ENCODE measurements at regions not wholly inside any gene's neighbourhood (a gene's known extent, or its start where the extent isn't known, plus 50 kb on each side); places are given as distances from the start of the nearest gene placed in this dataset.

DNA sequence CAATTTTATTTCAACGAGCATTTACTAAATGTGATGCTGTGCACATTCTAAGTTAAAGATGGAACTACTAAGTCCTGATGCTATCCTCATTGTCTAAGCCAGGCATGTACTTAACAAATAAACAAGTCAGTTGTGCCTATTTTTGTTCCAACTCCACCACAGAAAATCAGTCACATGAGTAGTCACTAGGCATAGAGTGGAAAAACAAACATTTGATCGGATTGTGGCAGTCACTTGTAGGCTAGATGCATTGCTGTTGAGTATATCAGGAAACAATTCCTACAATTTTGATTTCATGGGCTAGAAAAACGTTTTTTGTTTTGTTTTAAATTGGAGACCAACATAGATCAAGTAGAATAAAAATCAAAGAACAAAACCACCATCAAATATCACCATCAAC, 177.6 kb upstream of the SLC25A13 start:
- Histone ChIP-seq H3K36me3 (ENCODE audit: control insufficient read depth in 1 of 2, insufficient read depth in 2 of 2, low read length in 2 of 2) (no peaks in the 10 kb centered on the region), H4K20me1 (ENCODE audit: insufficient read depth) (no peaks in the 10 kb centered on the region), H3K4me2 (ENCODE audit: low read length) (no peak overlapping the region), H3K9me2 (ENCODE audit: insufficient read depth) (no peaks in the 10 kb centered on the region), H3K27ac (ENCODE audit: low read depth, low read length) (no peak overlapping the region), H3K4me3 (replicated peaks in 1 of 2; ENCODE audit: low read depth in 1 of 2, low read length in 2 of 2) (no peak overlapping the region), H2AFZ (ENCODE audit: low read depth, low read length, poor library complexity, severe bottlenecking) (no peak overlapping the region), H3K9me3 (ENCODE audit: control insufficient read depth in 1 of 2, insufficient read depth in 1 of 2, low read depth in 1 of 2, low read length in 2 of 2) (no peaks in the 10 kb centered on the region), H3K79me2 (ENCODE audit: insufficient read depth, low read length) (no peaks in the 10 kb centered on the region), H3K27me3 (ENCODE audit: insufficient read depth, low read length) (peaks cover 42% of the 10 kb centered on the region), H3K9ac (ENCODE audit: low read length) (no peak overlapping the region), H3K4me1 (ENCODE audit: control insufficient read depth in 1 of 2, insufficient read depth in 2 of 2, low read length in 2 of 2) (no peaks in the 10 kb centered on the region)
- ChIA-PET RAD21 (ENCODE audit: low non-redundant PET in 1 of 2, low total read pairs in 2 of 2, uncharacterized antibody in 2 of 2, unreplicated experiment in 2 of 2) (no interaction called here), POLR2A (no interaction called here), CTCF (no interaction called here)
- intact Hi-C loops (cut with micrococcal nuclease), result no loop called here
- no peak for TF ChIP-seq ZNF274 (IDR thresholded peaks at IDR 0.05; ENCODE audit: low read depth, low read length)
- TF ChIP-seq FOSL1 (IDR thresholded peaks at IDR 0.05; ENCODE audit: low read depth), result no peak
- ATAC-seq (no peak), DNase-seq (ENCODE audit: low read depth, low spot score) (no peak)
- no TSS peak for BruUV-seq (replicated peaks)

GRCh38 chr7:96497567-96497966, 175.7 kb upstream of the SLC25A13 start:
- H3K27ac ChIP-seq (ENCODE audit: low read depth, low read length), result no peak overlapping the region
- no peak overlapping the region for H3K4me3 ChIP-seq (replicated peaks in 1 of 2; ENCODE audit: low read depth in 1 of 2, low read length in 2 of 2)
- DNase-seq (ENCODE audit: low read depth, low spot score) (no peak), ATAC-seq (no peak)
- no peaks in the 10 kb centered on the region for H4K20me1 ChIP-seq (ENCODE audit: insufficient read depth)
- intact Hi-C loops (cut with micrococcal nuclease), result no loop called here
- H2AFZ ChIP-seq (ENCODE audit: low read depth, low read length, poor library complexity, severe bottlenecking), result no peak overlapping the region
- peaks cover 51% of the 10 kb centered on the region for H3K27me3 ChIP-seq (ENCODE audit: insufficient read depth, low read length)
- no peaks in the 10 kb centered on the region for H3K9me3 ChIP-seq (ENCODE audit: control insufficient read depth in 1 of 2, insufficient read depth in 1 of 2, low read depth in 1 of 2, low read length in 2 of 2)
- ChIA-PET RAD21 (ENCODE audit: low non-redundant PET in 1 of 2, low total read pairs in 2 of 2, uncharacterized antibody in 2 of 2, unreplicated experiment in 2 of 2) (no interaction called here), POLR2A (no interaction called here), CTCF (no interaction called here)
- no peaks in the 10 kb centered on the region for H3K36me3 ChIP-seq (ENCODE audit: control insufficient read depth in 1 of 2, insufficient read depth in 2 of 2, low read length in 2 of 2)
- BruUV-seq (replicated peaks), result no TSS peak
- no peak overlapping the region for H3K4me2 ChIP-seq (ENCODE audit: low read length)
- no peaks in the 10 kb centered on the region for H3K9me2 ChIP-seq (ENCODE audit: insufficient read depth)
- no peak overlapping the region for H3K9ac ChIP-seq (ENCODE audit: low read length)
- H3K79me2 ChIP-seq (ENCODE audit: insufficient read depth, low read length), result no peaks in the 10 kb centered on the region
- TF ChIP-seq POLR2AphosphoS5 (IDR thresholded peaks at IDR 0.05; ENCODE audit: low read depth, low read length) (no peak), TCF7L2 (IDR thresholded peaks at IDR 0.05; ENCODE audit: borderline replicate concordance, extremely low read depth, insufficient read depth, insufficient read length) (no peak), CEBPB (IDR thresholded peaks at IDR 0.05; ENCODE audit: low read depth) (no peak), SP1 (IDR thresholded peaks at IDR 0.05; ENCODE audit: low read depth) (no peak), SRF (IDR thresholded peaks at IDR 0.05; ENCODE audit: low read depth) (no peak), EZH2 (IDR thresholded peaks at IDR 0.05) (no peak), EZH2phosphoT487 (IDR thresholded peaks at IDR 0.05; ENCODE audit: borderline replicate concordance) (no peak), ZFX (IDR thresholded peaks at IDR 0.05) (no peak), YY1 (IDR thresholded peaks at IDR 0.05; ENCODE audit: extremely low read depth, insufficient replicate concordance, low read depth, low read length) (no peak), POLR2A (IDR thresholded peaks at IDR 0.05; ENCODE audit: borderline replicate concordance, extremely low read depth, insufficient read depth, insufficient read length) (no peak), ELF1 (IDR thresholded peaks at IDR 0.05; ENCODE audit: borderline replicate concordance, low read depth) (no peak), CBX3 (IDR thresholded peaks at IDR 0.05; ENCODE audit: low read depth) (no peak), FOSL1 (IDR thresholded peaks at IDR 0.05; ENCODE audit: low read depth) (no peak), JUND (IDR thresholded peaks at IDR 0.05) (no peak), SIN3A (IDR thresholded peaks at IDR 0.05; ENCODE audit: low read depth) (no peak), ZBTB33 (IDR thresholded peaks at IDR 0.05; ENCODE audit: extremely low read depth, insufficient replicate concordance, low read length) (no peak)
- TF ChIP-seq, protein P1, sequence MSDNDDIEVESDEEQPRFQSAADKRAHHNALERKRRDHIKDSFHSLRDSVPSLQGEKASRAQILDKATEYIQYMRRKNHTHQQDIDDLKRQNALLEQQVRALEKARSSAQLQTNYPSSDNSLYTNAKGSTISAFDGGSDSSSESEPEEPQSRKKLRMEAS (IDR thresholded peaks at IDR 0.05), result no peak
- TF ChIP-seq, protein P2, sequence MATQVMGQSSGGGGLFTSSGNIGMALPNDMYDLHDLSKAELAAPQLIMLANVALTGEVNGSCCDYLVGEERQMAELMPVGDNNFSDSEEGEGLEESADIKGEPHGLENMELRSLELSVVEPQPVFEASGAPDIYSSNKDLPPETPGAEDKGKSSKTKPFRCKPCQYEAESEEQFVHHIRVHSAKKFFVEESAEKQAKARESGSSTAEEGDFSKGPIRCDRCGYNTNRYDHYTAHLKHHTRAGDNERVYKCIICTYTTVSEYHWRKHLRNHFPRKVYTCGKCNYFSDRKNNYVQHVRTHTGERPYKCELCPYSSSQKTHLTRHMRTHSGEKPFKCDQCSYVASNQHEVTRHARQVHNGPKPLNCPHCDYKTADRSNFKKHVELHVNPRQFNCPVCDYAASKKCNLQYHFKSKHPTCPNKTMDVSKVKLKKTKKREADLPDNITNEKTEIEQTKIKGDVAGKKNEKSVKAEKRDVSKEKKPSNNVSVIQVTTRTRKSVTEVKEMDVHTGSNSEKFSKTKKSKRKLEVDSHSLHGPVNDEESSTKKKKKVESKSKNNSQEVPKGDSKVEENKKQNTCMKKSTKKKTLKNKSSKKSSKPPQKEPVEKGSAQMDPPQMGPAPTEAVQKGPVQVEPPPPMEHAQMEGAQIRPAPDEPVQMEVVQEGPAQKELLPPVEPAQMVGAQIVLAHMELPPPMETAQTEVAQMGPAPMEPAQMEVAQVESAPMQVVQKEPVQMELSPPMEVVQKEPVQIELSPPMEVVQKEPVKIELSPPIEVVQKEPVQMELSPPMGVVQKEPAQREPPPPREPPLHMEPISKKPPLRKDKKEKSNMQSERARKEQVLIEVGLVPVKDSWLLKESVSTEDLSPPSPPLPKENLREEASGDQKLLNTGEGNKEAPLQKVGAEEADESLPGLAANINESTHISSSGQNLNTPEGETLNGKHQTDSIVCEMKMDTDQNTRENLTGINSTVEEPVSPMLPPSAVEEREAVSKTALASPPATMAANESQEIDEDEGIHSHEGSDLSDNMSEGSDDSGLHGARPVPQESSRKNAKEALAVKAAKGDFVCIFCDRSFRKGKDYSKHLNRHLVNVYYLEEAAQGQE (IDR thresholded peaks at IDR 0.05; ENCODE audit: low read depth), result no peak
- no peaks in the 10 kb centered on the region for H3K4me1 ChIP-seq (ENCODE audit: control insufficient read depth in 1 of 2, insufficient read depth in 2 of 2, low read length in 2 of 2)

All from HCT116 (cell line).